GM19025 (cell line): ENCODE measurements at regions not wholly inside any gene's neighbourhood (a gene's known extent, or its start where the extent isn't known, plus 50 kb on each side); places are given as distances from the start of the nearest gene placed in this dataset.
"Not testable (repeated sequence)": the region's sequence is repeated elsewhere in the genome, so short reads cannot be mapped to it uniquely, and the experiment has no call there.

Source experiments
- ATAC-seq: cut with Tn5 transposase; IDR thresholded peaks from one replicate; pipeline ENCODE4 v1.9.1; 2021; ENCODE audit warnings: mild to moderate bottlenecking, low read depth, moderate library complexity; ENCODE audit not compliant: unreplicated experiment

DNA sequence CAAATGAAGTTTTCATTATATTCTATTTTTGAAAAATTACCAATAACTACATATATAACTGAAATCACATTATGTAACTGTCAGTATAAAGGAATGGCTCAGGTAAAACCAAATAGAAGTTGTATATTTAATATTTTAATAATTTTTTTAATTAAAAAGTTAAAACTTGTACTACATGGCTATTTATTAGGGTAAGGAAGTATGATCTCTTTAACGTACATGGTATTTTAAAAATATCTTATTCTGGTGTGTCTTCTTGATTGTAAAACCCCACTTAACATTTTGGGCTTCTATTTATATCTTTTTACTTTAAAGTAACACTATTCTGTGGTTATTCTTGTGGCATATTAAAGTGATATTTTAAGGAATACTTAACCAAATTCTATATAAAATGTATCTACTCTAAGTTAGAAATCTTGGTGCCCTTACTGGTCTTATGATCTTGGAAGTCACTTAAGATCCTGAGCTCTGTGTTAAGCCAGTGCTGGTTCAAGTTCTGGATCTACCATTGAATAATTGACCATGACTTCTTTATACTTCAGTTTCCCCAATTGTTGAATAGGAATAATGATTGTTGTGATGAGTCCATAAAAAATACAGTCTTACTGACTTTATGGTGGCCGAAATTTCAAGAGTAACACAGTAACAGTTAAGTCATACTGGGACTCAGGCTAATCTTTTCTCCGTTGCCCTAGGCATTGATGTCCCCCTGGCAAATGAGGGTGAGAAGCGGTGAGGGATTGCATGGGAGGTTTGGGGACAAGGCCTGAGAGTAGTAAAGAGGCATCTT lies 97.1 kb upstream of the TPTE start:
- ATAC-seq: not testable (repeated sequence)

DNA sequence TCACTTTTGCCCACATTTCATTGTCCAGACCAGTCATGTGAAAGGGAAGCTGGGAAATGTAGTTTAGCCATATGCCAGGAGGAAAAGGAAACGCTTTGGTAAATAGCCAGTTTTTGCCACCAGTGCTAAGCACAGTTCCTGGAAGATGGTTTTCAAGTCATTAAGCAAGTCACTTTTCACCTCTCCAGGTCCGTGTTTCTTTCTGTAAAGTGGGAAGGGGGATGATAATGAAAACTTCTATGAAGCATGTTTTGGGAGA lies 96.6 kb upstream of the TPTE start:
- ATAC-seq: not testable (repeated sequence)

DNA sequence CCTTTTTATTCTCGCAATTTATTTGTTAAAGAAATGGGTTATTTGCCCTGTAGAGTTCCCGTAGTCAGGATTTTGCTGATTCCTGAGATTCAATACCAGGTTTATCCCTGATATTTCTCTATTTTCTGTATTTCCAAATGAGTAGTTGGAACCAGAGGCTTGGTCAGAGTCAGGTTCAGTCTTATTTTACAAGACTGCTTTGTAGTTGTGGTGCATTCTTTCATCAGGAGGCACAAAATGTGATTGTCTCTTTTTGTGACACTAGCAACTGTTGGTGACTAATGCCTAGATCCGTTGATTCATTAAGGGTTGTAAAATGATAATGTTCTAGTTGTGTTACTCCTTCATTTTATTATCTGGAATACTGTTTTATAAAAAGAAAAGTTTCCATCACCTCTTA lies 95.5 kb upstream of the TPTE start:
- ATAC-seq: no peak

DNA sequence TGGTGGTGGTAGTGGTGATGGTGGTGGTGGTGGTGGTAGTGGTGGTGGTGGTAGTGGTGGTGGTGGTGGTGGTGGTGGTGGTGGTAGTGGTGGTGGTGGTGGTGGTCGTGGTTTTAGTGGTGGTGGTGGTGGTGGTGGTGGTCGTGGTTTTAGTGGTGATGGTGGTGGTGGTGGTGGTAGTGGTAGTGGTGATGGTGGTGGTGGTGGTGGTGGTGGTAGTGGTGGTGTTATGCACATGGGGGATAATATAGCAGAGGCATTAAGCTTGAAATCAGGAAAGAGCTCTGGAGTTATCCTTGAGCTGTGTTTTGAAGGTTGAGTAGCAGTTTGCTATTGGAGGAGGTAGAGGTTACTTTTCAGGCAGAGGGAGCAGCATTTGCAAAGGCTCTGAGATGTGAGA lies 94.6 kb upstream of the TPTE start:
- ATAC-seq: not testable (repeated sequence)

- not testable (repeated sequence) for ATAC-seq
These were observed 94.1 kb upstream of the TPTE start for GRCh38 chr21:10427277-10427676.

- not testable (repeated sequence) for ATAC-seq
These were observed 92.3 kb upstream of the TPTE start for GRCh38 chr21:10428981-10429534.

DNA sequence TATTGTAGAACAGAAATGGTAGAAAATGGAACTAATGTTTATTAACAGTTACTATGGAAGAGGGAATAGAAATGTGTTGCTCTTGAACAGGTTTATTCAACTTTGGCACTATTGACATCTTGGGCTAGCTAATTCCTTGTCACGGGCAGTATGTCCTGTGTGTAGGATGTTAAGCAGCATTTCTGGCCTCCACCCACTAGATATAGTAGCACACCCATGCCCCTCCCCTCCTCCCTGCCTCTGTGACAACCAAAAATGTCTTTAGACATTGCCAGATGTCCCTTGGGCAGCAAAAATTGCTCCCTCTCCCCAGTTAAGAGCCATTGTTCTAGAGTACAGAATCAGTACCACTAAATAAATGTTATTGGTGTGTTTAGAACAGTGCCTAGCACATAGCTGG lies 91.4 kb upstream of the TPTE start:
- no peak for ATAC-seq

DNA sequence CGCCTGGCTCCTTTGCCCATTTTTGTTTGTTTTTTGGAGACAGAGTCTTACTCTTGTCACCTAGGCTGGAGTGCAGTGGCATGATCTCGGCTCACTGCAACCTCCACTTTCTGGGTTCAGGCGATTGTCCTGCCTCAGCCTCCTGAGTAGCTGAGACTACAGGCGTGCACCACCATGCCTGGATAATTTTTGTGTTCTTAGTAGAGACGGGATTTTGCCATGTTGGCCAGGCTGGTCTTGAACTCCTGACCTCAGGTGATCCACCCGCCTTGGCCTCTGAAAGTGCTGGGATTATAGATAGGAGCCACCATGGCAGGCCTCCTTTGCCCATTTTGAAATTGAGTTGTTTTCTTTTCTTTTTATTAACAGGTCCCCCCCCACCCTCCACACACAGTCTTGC lies 89.4 kb upstream of the TPTE start:
- ATAC-seq: not testable (repeated sequence)

DNA sequence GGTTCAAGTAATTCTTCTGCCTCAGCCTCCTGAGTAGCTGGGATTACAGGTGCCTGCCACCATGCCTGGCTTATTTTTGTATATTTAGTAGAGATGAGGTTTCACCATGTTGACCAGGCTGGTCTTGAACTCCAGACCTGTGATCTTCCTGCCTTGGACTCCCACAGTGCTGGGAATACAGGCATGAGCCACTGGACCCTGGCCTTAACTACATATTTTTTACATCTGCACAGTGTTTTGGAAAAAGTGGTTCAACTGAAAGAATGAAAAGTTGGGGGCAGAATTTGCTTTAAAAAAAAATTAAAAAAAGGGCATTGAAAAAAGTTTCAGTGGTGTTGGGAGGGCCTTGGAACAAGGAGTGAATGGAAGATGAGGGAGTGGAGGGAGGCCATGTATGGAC lies 88.9 kb upstream of the TPTE start:
- ATAC-seq: not testable (repeated sequence)

GRCh38 chr21:10437977-10438376 lies 83.4 kb upstream of the TPTE start:
- not testable (repeated sequence) for ATAC-seq

DNA sequence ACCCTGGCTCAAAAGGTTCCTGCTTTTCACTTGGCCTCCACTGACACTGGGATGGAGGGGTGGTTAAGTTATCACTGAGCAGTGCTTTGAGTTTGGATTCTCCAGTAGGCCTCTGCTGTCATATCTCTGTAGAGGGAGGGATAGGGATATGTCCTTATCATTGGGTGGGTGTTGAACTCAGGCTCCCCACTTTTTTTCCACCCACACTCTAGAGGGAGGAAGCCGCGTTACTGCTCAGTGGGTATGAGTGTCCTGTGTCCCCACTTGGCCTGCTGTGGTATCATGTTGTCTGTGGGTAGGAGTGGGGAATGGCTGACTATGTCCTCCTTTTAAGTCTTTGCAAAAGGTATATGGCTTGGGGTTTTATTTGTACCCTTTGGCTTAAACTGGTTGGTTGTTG lies 80.7 kb upstream of the TPTE start:
- not testable (repeated sequence) for ATAC-seq

DNA sequence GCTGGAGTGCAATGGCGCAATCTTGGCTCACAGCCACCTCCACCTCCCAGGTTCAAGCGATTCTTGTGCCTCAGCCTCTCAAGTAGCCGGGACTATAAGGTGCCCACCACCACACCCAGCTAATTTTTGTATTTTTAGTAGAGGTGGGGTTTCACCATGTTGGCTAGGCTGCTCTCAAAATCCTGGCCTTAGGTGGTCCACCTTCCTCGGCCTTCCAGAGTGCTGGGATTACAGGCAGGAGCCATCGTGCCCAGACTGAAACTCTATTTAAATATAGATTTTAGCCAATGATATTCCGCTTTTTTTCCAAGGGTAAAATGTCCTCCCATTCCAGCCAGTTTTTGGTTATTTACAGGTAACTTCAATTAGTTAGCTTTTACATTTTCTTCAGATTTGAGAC lies 79.4 kb upstream of the TPTE start:
- not testable (repeated sequence) for ATAC-seq

DNA sequence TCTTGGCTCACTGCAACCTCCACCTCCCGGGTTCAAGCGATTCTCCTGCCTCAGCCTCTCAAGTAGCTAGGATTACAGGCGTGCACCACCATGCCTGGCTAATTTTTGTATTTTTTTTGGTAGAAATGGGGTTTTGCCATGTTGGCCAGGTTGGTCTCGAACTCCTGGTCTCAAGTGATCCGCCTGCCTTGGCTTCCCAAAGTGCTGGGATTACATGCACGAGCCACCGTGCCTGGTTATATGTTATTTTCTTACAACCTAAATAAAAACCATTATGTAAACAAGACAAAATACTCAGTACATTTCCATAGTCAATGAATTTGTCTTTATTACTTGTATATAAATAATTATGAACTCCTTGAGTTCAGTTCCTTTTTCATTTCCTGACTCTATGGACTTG lies 75.7 kb upstream of the TPTE start:
- not testable (repeated sequence) for ATAC-seq

DNA sequence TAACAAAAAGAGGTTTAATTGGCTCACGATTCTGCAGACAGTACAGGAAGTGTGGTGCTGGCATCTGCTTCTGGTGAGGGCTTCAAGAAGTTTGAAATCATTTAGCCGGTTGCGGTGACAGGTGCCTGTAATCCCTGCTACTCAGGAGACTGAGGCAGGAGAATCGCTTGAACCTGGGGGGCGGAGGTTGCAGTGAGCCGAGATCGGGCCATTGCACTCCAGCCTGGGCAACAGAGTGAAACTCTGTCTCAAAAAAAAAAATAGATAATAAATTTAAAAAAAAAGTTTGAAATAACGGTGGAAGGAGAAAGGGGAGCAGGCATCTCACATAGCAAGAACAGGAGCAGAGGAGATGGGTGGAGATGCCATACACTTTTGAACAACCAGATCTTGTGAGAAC lies 71.9 kb upstream of the TPTE start:
- ATAC-seq: not testable (repeated sequence)

- not testable (repeated sequence) for ATAC-seq
These were observed 70.1 kb upstream of the TPTE start for GRCh38 chr21:10451274-10451673.

GRCh38 chr21:10457765-10458164 lies 63.6 kb upstream of the TPTE start:
- not testable (repeated sequence) for ATAC-seq

GRCh38 chr21:10460957-10461356 lies 60.4 kb upstream of the TPTE start:
- ATAC-seq: not testable (repeated sequence)

DNA sequence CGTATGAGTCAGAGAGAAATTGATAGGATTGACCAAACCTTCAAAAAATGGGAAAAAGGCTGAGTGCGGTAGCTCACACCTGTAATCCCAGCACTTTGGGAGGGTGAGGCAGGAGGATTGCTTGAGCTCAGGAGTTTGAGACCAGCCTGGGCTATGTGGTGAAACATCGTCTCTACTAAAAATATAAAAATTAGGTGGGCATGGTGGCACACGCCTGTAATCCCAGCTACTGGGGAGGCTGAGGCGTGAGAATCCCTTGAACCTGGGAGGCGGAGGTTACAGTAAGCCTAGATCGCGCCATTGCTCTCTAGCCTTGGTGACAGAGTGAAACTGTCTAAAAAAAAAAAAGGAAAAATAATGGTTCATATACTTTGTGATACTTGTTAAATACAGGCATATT lies 59.9 kb upstream of the TPTE start:
- not testable (repeated sequence) for ATAC-seq

GRCh38 chr21:10463156-10463555 lies 58.2 kb upstream of the TPTE start:
- ATAC-seq: no peak

DNA sequence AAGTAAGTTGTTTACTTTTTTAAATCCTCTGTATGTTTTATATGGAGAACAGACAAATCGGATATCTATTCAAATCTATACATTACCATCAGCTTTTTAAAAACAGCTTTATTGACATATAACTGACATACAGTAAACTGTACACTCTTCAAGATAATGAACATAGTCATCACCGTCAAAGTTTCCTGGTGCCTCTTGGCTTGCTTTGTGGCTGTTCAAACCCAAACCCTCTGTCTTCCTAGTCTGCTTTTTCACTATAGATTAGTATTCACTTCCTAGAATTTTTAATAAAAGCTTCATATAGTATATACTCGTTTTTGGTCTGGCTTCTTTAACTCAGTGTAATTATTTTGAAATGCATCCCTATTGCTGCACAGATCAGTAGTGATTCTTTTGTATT lies 56.4 kb upstream of the TPTE start:
- no peak for ATAC-seq

- ATAC-seq: not testable (repeated sequence)
These were observed 55.8 kb upstream of the TPTE start for GRCh38 chr21:10465524-10466110.

DNA sequence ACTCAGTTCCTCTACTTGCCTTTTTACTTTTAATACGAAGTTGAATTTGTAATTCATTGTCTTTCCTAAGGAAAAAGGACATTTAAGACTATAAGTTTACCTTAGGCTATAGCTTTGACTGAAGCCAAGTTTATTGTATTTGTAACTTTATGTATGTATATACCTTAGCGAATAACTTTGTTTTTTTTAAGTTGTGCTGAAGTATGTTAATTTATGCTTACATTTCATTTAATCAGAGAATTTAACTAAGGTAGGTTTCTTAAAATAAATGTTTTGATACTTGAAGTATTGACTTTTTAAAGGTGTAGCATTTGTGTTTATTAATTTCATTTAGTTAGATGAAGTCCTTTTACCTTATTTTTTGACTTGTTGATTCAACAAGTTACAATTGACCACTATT lies 55.2 kb upstream of the TPTE start:
- ATAC-seq: no peak
